ENCODE measurements at regions not wholly inside any gene's neighbourhood (a gene's known extent, or its start where the extent isn't known, plus 50 kb on each side); places are given as distances from the start of the nearest gene placed in this dataset.

DNA sequence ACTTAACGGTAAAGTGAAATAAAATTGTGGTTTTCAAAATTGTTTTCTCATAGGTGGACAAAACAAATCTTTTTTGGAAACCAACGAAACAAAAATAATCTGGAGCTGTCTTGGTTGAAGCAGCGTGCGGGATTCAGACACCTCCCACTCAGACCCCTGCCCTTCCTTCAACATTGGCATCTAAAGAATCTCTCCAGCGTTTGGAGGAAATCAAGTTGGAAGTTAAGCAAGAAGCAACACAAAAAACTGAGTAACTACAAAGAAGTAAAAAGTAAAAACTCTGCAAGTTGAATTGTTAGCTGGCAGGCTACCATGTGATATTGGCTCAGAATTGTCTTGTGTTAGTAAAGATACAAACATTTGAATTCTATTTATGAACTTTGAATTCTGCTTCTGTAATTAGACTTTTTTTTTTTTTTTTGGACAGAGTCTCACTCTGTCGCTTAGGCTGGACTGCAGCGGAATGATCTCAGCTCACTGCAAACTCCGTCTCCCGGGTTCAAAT lies 361.0 kb upstream of the PMFBP1 start:
- Histone ChIP-seq H3K27me3 (ENCODE audit: control insufficient read depth in 2 of 2, insufficient read depth in 2 of 2, low read length in 2 of 2) (no peaks in the 10 kb centered on the region), H3K4me3 (replicated peaks in 1 of 3; ENCODE audit: low read depth in 2 of 3, low read length in 3 of 3) (no peak overlapping the region), H3K4me1 (ENCODE audit: control insufficient read depth in 1 of 2, insufficient read depth in 2 of 2, low read length in 2 of 2) (no peaks in the 10 kb centered on the region), H3K27ac (ENCODE audit: low read depth in 1 of 2, low read length in 2 of 2) (no peak overlapping the region), H3K4me2 (replicated peaks; ENCODE audit: extremely low read depth, low read length, poor library complexity, severe bottlenecking) (no peak overlapping the region), H3K36me3 (replicated peaks in 1 of 2; ENCODE audit: control insufficient read depth in 1 of 2, insufficient read depth in 2 of 2, low read length in 2 of 2) (no peaks in the 10 kb centered on the region), H3K9me3 (replicated peaks in 1 of 2; ENCODE audit: control insufficient read depth in 1 of 2, insufficient read depth in 1 of 2, low read length in 2 of 2) (no peaks in the 10 kb centered on the region), H3K79me2 (ENCODE audit: insufficient read depth, low read length) (no peaks in the 10 kb centered on the region), H3K9ac (ENCODE audit: insufficient read depth, low read length, poor library complexity, severe bottlenecking) (no peak overlapping the region), H2AFZ (ENCODE audit: insufficient read depth, low read depth, low read length, poor library complexity, severe bottlenecking) (no peak overlapping the region), H4K20me1 (ENCODE audit: insufficient read depth, low read length) (no peaks in the 10 kb centered on the region)
- no peak overlapping the region for H3K4me3 Mint-ChIP-seq
- intact Hi-C loops (cut with micrococcal nuclease): no loop called here
- peaks cover 6 to 20% of the 10 kb centered on the region in 2 donors for H3K36me3 Mint-ChIP-seq
- TF ChIP-seq CTCF (IDR thresholded peaks at IDR 0.05): no peak
- no peak overlapping the region for H3K27ac Mint-ChIP-seq
- H3K9me3 Mint-ChIP-seq: peaks cover 8 to 18% (median 14%) of the 10 kb centered on the region in 7 donors
- 100% methylated on average over 2 of the region's 9 CpGs for WGBS (ENCODE audit: insufficient coverage)
- H3K4me1 Mint-ChIP-seq: peaks cover 5% of the 10 kb centered on the region
- no peak for DNase-seq
- peaks cover 0 to 2% (median 0%) of the 10 kb centered on the region in 3 donors for H3K27me3 Mint-ChIP-seq (ENCODE audit: low read depth in 3 of 3)

GRCh38 chr16:72530434-72530833 lies 358.5 kb upstream of the PMFBP1 start:
- Histone ChIP-seq H3K36me3 (replicated peaks in 1 of 2; ENCODE audit: control insufficient read depth in 1 of 2, insufficient read depth in 2 of 2, low read length in 2 of 2) (no peaks in the 10 kb centered on the region), H3K27ac (ENCODE audit: low read depth in 1 of 2, low read length in 2 of 2) (no peak overlapping the region), H3K4me1 (ENCODE audit: control insufficient read depth in 1 of 2, insufficient read depth in 2 of 2, low read length in 2 of 2) (no peaks in the 10 kb centered on the region), H3K4me2 (replicated peaks; ENCODE audit: extremely low read depth, low read length, poor library complexity, severe bottlenecking) (no peak overlapping the region), H2AFZ (ENCODE audit: insufficient read depth, low read depth, low read length, poor library complexity, severe bottlenecking) (no peak overlapping the region), H3K4me3 (replicated peaks in 1 of 3; ENCODE audit: low read depth in 2 of 3, low read length in 3 of 3) (no peak overlapping the region), H3K9me3 (replicated peaks in 1 of 2; ENCODE audit: control insufficient read depth in 1 of 2, insufficient read depth in 1 of 2, low read length in 2 of 2) (no peaks in the 10 kb centered on the region), H3K79me2 (ENCODE audit: insufficient read depth, low read length) (no peaks in the 10 kb centered on the region), H3K27me3 (ENCODE audit: control insufficient read depth in 2 of 2, insufficient read depth in 2 of 2, low read length in 2 of 2) (no peaks in the 10 kb centered on the region), H3K9ac (ENCODE audit: insufficient read depth, low read length, poor library complexity, severe bottlenecking) (no peak overlapping the region), H4K20me1 (ENCODE audit: insufficient read depth, low read length) (no peaks in the 10 kb centered on the region)
- no peak overlapping the region for H3K4me3 Mint-ChIP-seq
- no peak for DNase-seq
- H3K9me3 Mint-ChIP-seq: peaks cover 8 to 23% (median 17%) of the 10 kb centered on the region in 7 donors
- no peak overlapping the region for H3K27ac Mint-ChIP-seq
- intact Hi-C loops (cut with micrococcal nuclease): no loop called here
- 100% methylated on average over 1 of the region's 2 CpGs for WGBS (ENCODE audit: insufficient coverage)
- H3K36me3 Mint-ChIP-seq: peaks cover 6 to 20% of the 10 kb centered on the region in 2 donors
- no peak for TF ChIP-seq CTCF (IDR thresholded peaks at IDR 0.05)
- H3K4me1 Mint-ChIP-seq: peaks cover 5% of the 10 kb centered on the region
- H3K27me3 Mint-ChIP-seq (ENCODE audit: low read depth in 3 of 3): peaks cover 0 to 2% (median 0%) of the 10 kb centered on the region in 3 donors
